ENCODE measurements at regions not wholly inside any gene's neighbourhood (a gene's known extent, or its start where the extent isn't known, plus 50 kb on each side); places are given as distances from the start of the nearest gene placed in this dataset.

GRCh38 chr9:81404931-81405598 is 284.3 kb downstream of the TLE1 start:
- no peaks in the 10 kb centered on the region for H4K20me1 ChIP-seq (ENCODE audit: insufficient read depth)
- no peak overlapping the region for H3K4me2 ChIP-seq
- peaks cover 7% of the 10 kb centered on the region; the same call in 1 of the 2 replicates for H3F3A ChIP-seq (ENCODE audit: insufficient read depth, low read depth)
- no peak for DNase-seq
- no peak overlapping the region for H3K4me3 ChIP-seq
- H3K27ac ChIP-seq: no peak overlapping the region
- TF ChIP-seq CTCF (conservative IDR thresholded peaks at IDR 0.05) (no peak), EZH2 (IDR thresholded peaks at IDR 0.05; ENCODE audit: low read depth) (no peak)
- H3K79me2 ChIP-seq (ENCODE audit: low read depth): no peaks in the 10 kb centered on the region
- no peaks in the 10 kb centered on the region for H3K27me3 ChIP-seq (ENCODE audit: insufficient read depth, low read depth)
- no peaks in the 10 kb centered on the region for H3K36me3 ChIP-seq (ENCODE audit: low read depth)
- peaks cover 5% of the 10 kb centered on the region for H3K4me1 ChIP-seq (replicated peaks; ENCODE audit: insufficient read depth)
- no peaks in the 10 kb centered on the region; the same call in 1 of the 2 replicates for H3K9me3 ChIP-seq (ENCODE audit: insufficient read depth, low read depth)
- intact Hi-C loops (cut with micrococcal nuclease; ENCODE audit: unreplicated experiment): no loop called here
- CTCF ChIA-PET: no interaction called here
- POLR2A ChIA-PET (ENCODE audit: unreplicated experiment): no interaction called here
- no peak overlapping the region for H2AFZ ChIP-seq
- BruUV-seq (replicated peaks): no TSS peak
- no peaks in the 10 kb centered on the region for H3K9me2 ChIP-seq (ENCODE audit: insufficient read depth)

DNA sequence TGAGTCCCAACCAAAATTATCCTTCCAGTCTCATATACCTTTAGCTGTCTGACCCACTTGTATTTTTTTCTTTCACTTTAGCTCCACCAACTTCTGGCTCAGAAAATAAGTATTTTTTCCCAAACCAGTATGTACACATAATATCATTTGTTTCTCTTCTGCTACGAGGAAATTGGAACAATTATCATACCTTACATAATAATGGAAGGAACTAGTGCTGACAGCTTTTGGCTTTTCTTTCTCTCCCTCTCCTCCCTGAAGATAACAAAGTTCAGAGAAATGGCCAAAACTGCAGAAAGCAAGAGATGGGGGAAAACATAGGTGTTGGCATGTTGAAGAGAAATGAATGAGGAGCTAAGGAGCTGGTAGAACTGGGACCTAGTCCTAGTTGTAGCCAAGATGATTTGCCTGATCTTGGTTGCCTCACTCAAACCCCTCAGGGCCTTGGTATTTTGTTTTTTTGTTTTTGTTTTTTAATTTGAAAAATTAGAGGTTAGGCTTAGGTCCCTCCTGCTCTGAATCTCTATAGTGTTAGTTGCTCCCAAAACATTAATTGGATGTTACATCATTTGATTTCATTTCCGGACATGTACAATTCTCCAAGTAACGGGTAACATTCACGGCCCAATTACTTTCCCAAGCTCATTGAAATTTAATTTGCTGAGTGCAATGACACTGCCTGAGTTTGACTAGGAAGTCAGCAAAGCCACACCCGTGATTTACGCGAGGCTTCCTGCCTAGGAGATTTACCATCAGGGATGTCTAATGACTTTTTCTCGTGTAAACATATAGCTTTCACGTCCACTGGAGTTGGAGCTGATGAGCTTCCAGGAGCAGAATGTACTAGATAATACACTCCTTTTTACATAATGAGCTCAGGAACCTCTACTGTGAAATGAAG is 291.6 kb downstream of the TLE1 start:
- BruUV-seq (replicated peaks): no TSS peak
- intact Hi-C loops (cut with micrococcal nuclease; ENCODE audit: unreplicated experiment): no loop called here
- no peak for DNase-seq
- Histone ChIP-seq H3K27ac (no peak overlapping the region), H3K4me3 (no peak overlapping the region), H4K20me1 (ENCODE audit: insufficient read depth) (no peaks in the 10 kb centered on the region), H3K4me2 (no peak overlapping the region), H3K36me3 (ENCODE audit: low read depth) (no peaks in the 10 kb centered on the region), H3K9me3 (ENCODE audit: insufficient read depth, low read depth) (peaks cover 6% of the 10 kb centered on the region; the same call in 1 of the 2 replicates), H3K27me3 (ENCODE audit: insufficient read depth, low read depth) (no peaks in the 10 kb centered on the region), H3K4me1 (replicated peaks; ENCODE audit: insufficient read depth) (no peaks in the 10 kb centered on the region), H2AFZ (no peak overlapping the region), H3K79me2 (ENCODE audit: low read depth) (no peaks in the 10 kb centered on the region), H3K9me2 (ENCODE audit: insufficient read depth) (no peaks in the 10 kb centered on the region), H3F3A (ENCODE audit: insufficient read depth, low read depth) (no peaks in the 10 kb centered on the region)
- no peak for TF ChIP-seq EZH2 (IDR thresholded peaks at IDR 0.05; ENCODE audit: low read depth)
- ChIA-PET CTCF (no interaction called here), POLR2A (ENCODE audit: unreplicated experiment) (no interaction called here)

- no peaks in the 10 kb centered on the region for H3K79me2 ChIP-seq (ENCODE audit: low read depth)
- H3K36me3 ChIP-seq (ENCODE audit: low read depth): no peaks in the 10 kb centered on the region
- no peak overlapping the region for H3K27ac ChIP-seq
- intact Hi-C loops (cut with micrococcal nuclease; ENCODE audit: unreplicated experiment): no loop called here
- no peak overlapping the region for H3K4me2 ChIP-seq
- no peaks in the 10 kb centered on the region for H3F3A ChIP-seq (ENCODE audit: insufficient read depth, low read depth)
- ChIA-PET POLR2A (ENCODE audit: unreplicated experiment) (no interaction called here), CTCF (no interaction called here)
- peaks cover 13% of the 10 kb centered on the region; the same call in 1 of the 2 replicates for H3K9me3 ChIP-seq (ENCODE audit: insufficient read depth, low read depth)
- no TSS peak for BruUV-seq (replicated peaks)
- peaks cover 4% of the 10 kb centered on the region for H3K4me1 ChIP-seq (replicated peaks; ENCODE audit: insufficient read depth)
- no peak overlapping the region for H2AFZ ChIP-seq
- H4K20me1 ChIP-seq (ENCODE audit: insufficient read depth): no peaks in the 10 kb centered on the region
- H3K27me3 ChIP-seq (ENCODE audit: insufficient read depth, low read depth): no peaks in the 10 kb centered on the region
- H3K4me3 ChIP-seq: no peak overlapping the region
- 0 out of 2 replicates have a peak, but pooled peaks cover 2% of the 10 kb centered on the region for H3K9me2 ChIP-seq (ENCODE audit: insufficient read depth)
- DNase-seq: no peak
- TF ChIP-seq CTCF (conservative IDR thresholded peaks at IDR 0.05): no peak
- no peak for TF ChIP-seq EZH2 (IDR thresholded peaks at IDR 0.05; ENCODE audit: low read depth)
These were observed 292.8 kb downstream of the TLE1 start for GRCh38 chr9:81396528-81396927.
